Lower lobe of right lung (tissue), 2 donors: ENCODE measurements at regions not wholly inside any gene's neighbourhood (a gene's known extent, or its start where the extent isn't known, plus 50 kb on each side); places are given as distances from the start of the nearest gene placed in this dataset.

ENCODE experiments used
- ATAC-seq, 2 donors: fragments of 200-7000 bp; cut with Tn5 transposase; one replicate each; pipeline ENCODE4 v1.9.1; 2020 to 2022; ENCODE audit warnings: mild to moderate bottlenecking in 2 of 2, moderate library complexity in 2 of 2
- DNase-seq: peaks from one replicate; pipeline ENCODE4 v3.0.0-alpha.2; 2020
- H3K27ac ChIP-seq: fragments of 200-600 bp; one replicate; pipeline ENCODE4 v1.8.0; 2022
- H3K27me3 ChIP-seq: fragments of 200-600 bp; one replicate; pipeline ENCODE4 v1.8.0; 2022; ENCODE audit warnings: low read depth
- H3K36me3 ChIP-seq: fragments of 200-600 bp; one replicate; pipeline ENCODE4 v1.8.0; 2022; ENCODE audit warnings: mild to moderate bottlenecking
- H3K4me1 ChIP-seq: fragments of 200-600 bp; one replicate; pipeline ENCODE4 v1.8.0; 2022
- H3K4me3 ChIP-seq: fragments of 200-600 bp; one replicate; pipeline ENCODE4 v1.8.0; 2022; ENCODE audit warnings: mild to moderate bottlenecking
- H3K9me3 ChIP-seq: fragments of 200-600 bp; one replicate; pipeline ENCODE4 v1.8.0; 2022
- CTCF ChIP-seq: fragments of 200-600 bp; IDR thresholded peaks from one replicate; pipeline ENCODE4 v1.8.0; 2022; ENCODE audit warnings: antibody characterized with exemption, mild to moderate bottlenecking
- intact Hi-C: fragments of 100-400 bp; cut with DNase I; formaldehyde crosslinking; loops from one replicate; pipeline ENCODE4 v1.11.0; 2022
- donor health status: DM: no; HTN: yes; CAD: no; lungs with severe emphysema.

- no peaks in the 10 kb centered on the region for H3K36me3 ChIP-seq
- TF ChIP-seq CTCF = no peak
- DNase-seq = no peak
- intact Hi-C loops = no loop called here
- H3K4me1 ChIP-seq = no peaks in the 10 kb centered on the region
- H3K27me3 ChIP-seq = no peaks in the 10 kb centered on the region
- no peaks in the 10 kb centered on the region for H3K9me3 ChIP-seq
- ATAC-seq = no peak
- H3K27ac ChIP-seq = no peak overlapping the region
- no peak overlapping the region for H3K4me3 ChIP-seq
These were observed 607.8 kb downstream of the SNAPC1 start for GRCh38 chr14:62369919-62370560.

GRCh38 chr14:62373944-62374343, 611.7 kb downstream of the SNAPC1 start:
- intact Hi-C loops = no loop called here
- H3K36me3 ChIP-seq = no peaks in the 10 kb centered on the region
- ATAC-seq = no peak

GRCh38 chr14:62378057-62378456, 615.8 kb downstream of the SNAPC1 start:
- ATAC-seq = no peak
- Histone ChIP-seq H3K4me1 (no peaks in the 10 kb centered on the region), H3K9me3 (no peaks in the 10 kb centered on the region), H3K36me3 (no peaks in the 10 kb centered on the region), H3K27me3 (no peaks in the 10 kb centered on the region), H3K27ac (no peak overlapping the region), H3K4me3 (no peak overlapping the region)
- intact Hi-C loops = no loop called here
- no peak for TF ChIP-seq CTCF
- DNase-seq = no peak

More at GRCh38 chr14:62373944-62374343, 611.7 kb downstream of the SNAPC1 start:
- no peak overlapping the region for H3K4me3 ChIP-seq
- H3K27ac ChIP-seq = no peak overlapping the region
- TF ChIP-seq CTCF = no peak
- H3K4me1 ChIP-seq = no peaks in the 10 kb centered on the region
- H3K9me3 ChIP-seq = no peaks in the 10 kb centered on the region
- DNase-seq = no peak
- H3K27me3 ChIP-seq = no peaks in the 10 kb centered on the region

- TF ChIP-seq CTCF = no peak
- ATAC-seq = no peak
- no peak for DNase-seq
- H3K36me3 ChIP-seq = no peaks in the 10 kb centered on the region
- H3K27me3 ChIP-seq = no peaks in the 10 kb centered on the region
- H3K9me3 ChIP-seq = no peaks in the 10 kb centered on the region
- no peak overlapping the region for H3K4me3 ChIP-seq
- no peak overlapping the region for H3K27ac ChIP-seq
- no peaks in the 10 kb centered on the region for H3K4me1 ChIP-seq
- intact Hi-C loops = no loop called here
These were observed 619.3 kb downstream of the SNAPC1 start for GRCh38 chr14:62381311-62382070.

GRCh38 chr14:62409169-62409568, 636.1 kb downstream of the KCNH5 start:
- H3K4me3 ChIP-seq = no peak overlapping the region
- no peaks in the 10 kb centered on the region for H3K36me3 ChIP-seq
- ATAC-seq = no peak
- no peaks in the 10 kb centered on the region for H3K9me3 ChIP-seq
- no peak for DNase-seq
- intact Hi-C loops = no loop called here
- no peak overlapping the region for H3K27ac ChIP-seq
- no peaks in the 10 kb centered on the region for H3K4me1 ChIP-seq
- no peak for TF ChIP-seq CTCF
- H3K27me3 ChIP-seq = no peaks in the 10 kb centered on the region
